Epithelial cell of esophagus (primary cell): ENCODE measurements at regions not wholly inside any gene's neighbourhood (a gene's known extent, or its start where the extent isn't known, plus 50 kb on each side); places are given as distances from the start of the nearest gene placed in this dataset.
"Not testable (repeated sequence)": the region's sequence is repeated elsewhere in the genome, so short reads cannot be mapped to it uniquely, and the experiment has no call there.

Experiments used
- DNase-seq: peaks from one replicate; pipeline ENCODE4 v3.0.0; 2010; ENCODE audit warnings: low read depth
- H3K4me3 ChIP-seq: 2 replicates; pipeline ENCODE4 v1.5.1; 2011; ENCODE audit warnings: mild to moderate bottlenecking, low read length, control low read depth
- TF ChIP-seq, protein P1 (sequence below): IDR thresholded peaks from 2 replicates; pipeline ENCODE4 v1.5.1; 2011; ENCODE audit warnings: low read depth, mild to moderate bottlenecking, low read length, control low read depth, inconsistent platforms; ENCODE audit not compliant: insufficient read depth; ENCODE audit errors: missing control alignments

DNA sequence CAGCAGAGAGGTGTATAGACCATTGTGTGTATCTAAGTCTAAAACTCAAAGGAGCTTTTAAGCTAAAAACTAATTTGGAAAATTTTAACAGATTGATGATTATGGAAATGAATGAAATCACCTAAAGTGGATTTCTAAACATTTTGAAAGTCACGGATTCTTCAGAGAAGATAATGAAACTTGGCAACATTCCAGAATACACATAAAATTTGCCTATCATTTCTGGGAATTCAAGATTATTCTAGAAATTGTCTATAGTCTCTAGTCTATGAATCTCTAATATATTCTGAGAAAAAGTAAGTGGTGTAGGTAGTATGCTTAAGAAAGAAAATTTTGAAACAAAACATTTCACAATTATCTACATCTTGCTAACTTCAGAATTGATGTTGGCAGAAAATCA is 1117.9 kb upstream of the CNTN5 start:
- no peak for DNase-seq
- H3K4me3 ChIP-seq: no peak overlapping the region
- TF ChIP-seq, protein P1, sequence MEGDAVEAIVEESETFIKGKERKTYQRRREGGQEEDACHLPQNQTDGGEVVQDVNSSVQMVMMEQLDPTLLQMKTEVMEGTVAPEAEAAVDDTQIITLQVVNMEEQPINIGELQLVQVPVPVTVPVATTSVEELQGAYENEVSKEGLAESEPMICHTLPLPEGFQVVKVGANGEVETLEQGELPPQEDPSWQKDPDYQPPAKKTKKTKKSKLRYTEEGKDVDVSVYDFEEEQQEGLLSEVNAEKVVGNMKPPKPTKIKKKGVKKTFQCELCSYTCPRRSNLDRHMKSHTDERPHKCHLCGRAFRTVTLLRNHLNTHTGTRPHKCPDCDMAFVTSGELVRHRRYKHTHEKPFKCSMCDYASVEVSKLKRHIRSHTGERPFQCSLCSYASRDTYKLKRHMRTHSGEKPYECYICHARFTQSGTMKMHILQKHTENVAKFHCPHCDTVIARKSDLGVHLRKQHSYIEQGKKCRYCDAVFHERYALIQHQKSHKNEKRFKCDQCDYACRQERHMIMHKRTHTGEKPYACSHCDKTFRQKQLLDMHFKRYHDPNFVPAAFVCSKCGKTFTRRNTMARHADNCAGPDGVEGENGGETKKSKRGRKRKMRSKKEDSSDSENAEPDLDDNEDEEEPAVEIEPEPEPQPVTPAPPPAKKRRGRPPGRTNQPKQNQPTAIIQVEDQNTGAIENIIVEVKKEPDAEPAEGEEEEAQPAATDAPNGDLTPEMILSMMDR: no peak

DNA sequence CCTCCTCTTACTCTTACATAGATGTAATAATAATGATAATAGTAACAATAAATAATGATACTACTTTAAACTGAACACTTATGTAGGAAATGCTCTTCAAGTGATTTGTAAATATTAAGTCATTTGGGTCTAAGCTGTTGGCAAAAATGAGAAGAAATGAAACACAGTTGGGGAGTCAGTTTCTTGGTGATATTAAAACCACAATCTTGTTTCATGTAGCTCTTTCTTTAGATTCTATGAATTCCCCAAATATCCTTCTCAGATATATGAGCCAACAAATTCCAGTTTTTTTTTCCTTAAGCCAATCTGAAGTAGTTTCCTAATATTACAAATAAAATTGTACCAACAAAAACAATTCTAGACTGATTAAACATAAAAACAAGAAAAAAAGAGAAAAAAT is 1115.6 kb upstream of the CNTN5 start:
- DNase-seq: no peak
- no peak overlapping the region for H3K4me3 ChIP-seq
- TF ChIP-seq, protein P1: no peak

DNA sequence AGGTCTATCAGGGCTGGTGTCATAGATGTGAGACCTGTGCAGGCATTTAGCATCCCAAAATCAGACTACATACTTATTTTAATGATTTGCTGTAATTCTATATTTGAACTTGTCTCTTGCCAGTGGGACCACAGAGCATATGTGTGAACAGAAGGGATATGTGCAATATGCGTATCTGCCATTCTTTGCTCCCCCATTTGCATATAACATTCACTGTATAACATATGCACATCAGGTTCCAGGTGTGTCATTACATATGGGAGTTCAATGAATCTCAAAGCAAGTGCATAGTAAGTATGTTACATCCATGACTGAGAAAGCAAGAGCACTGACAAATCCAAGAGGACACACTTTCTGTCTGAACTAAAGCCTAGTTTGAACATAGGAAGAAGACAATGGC is 1115.1 kb upstream of the CNTN5 start:
- TF ChIP-seq, protein P1: no peak

DNA sequence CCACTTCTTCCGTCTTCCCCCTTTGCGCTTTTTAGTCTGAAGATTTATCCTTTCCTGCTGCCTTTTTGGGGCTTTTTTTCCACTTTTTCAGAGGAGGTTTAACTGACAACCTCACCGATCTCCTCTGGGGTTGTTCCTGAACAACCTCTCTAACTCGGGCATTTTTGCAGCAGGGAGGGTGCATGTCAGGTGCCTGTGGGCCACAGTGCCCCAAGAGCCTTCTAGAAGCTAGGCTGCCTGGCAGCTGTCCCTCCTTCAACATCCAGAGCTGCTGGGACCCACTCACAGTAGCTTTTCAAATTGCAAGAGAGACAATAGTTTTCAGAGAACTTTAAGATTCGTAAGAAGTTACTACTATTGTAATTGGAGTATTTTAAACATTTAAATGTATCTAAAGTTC is 1112.4 kb upstream of the CNTN5 start:
- TF ChIP-seq, protein P1: no peak
- no peak for DNase-seq
- H3K4me3 ChIP-seq: no peak overlapping the region

More for the DNA sequence above, 1115.1 kb upstream of the CNTN5 start:
- H3K4me3 ChIP-seq: no peak overlapping the region
- no peak for DNase-seq

DNA sequence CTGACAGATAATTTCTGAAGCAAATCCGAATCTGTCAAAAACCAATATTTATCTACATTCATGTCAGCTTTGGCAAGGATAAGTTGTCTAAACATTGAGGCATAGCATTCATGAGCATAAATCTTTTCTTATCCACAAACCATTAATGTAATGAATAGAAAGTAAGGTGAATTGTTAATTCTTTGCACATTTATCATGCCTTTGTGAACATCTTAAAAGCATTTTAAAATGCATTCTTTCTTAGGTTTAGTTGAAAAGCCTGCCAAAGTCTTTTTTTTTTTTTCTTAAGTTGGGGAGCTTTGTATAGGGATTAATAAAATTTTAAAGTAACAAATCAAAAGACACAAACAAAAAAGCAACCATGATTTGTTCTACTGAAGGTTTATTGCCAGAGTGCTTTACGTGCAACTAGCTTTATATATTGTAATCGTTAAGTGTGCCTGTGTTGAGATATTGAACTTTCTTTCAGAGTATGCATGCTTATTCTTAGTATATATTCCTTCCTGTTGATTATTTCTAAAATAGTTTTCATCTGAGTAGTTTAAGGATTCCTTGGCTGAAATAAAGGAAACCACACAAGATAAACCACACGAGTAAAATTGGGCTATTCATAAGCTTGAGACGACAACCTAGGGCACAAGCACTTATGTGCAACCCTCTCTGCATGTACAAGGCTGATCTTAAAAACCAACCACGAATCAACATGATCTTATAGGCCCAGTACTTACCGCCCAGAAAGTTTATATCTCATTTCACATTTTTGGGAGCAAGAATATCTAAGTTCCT is 1110.9 kb upstream of the CNTN5 start:
- H3K4me3 ChIP-seq: no peak overlapping the region
- TF ChIP-seq, protein P1: no peak
- DNase-seq: no peak

DNA sequence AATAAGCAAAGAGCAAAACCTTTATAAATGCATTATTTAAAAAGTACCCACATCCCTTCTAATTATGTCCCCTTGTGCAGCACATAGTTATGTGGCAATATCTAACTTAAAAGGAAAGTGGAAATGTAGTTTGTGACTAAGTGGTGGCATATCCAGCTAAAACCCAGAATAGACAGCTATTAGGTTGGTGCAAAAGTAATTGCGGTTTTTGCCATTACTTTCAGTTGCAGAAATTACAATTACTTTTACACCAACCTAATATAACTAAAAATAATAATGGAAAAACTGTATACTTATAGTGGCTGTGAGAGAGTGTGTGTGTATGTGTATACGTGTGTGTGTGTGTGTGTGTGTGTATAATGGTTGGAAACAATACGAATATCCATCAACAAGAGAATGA is 1108.1 kb upstream of the CNTN5 start:
- DNase-seq: no peak
- TF ChIP-seq, protein P1: no peak

DNA sequence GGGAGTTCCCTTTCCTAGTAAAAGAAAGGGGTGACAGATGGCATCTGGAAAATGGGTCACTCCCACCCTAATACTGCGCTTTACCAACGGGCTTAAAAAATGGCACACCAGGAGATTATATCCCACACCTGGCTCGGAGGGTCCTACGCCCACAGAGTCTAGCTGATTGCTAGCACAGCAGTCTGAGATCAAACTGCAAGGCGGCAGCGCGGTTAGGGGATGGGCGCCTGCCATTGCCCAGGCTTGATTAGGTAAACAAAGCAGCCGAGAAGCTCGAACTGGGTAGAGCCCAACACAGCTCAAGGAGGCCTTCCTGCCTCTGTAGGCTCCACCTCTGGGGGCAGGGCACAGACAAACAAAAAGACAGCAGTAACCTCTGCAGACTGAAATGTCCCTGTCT is 1097.8 kb upstream of the CNTN5 start:
- not testable (repeated sequence) for H3K4me3 ChIP-seq, DNase-seq

More for the DNA sequence above, 1108.1 kb upstream of the CNTN5 start:
- H3K4me3 ChIP-seq: no peak overlapping the region
